OCI-LY3 (cell line): ENCODE measurements at regions not wholly inside any gene's neighbourhood (a gene's known extent, or its start where the extent isn't known, plus 50 kb on each side); places are given as distances from the start of the nearest gene placed in this dataset.

Source experiments
- EZH2phosphoT487 ChIP-seq: fragments of 200-600 bp; shearing (Covaris generic); IDR thresholded peaks from 2 replicates; pipeline ENCODE4 v1.6.1; 2018; ENCODE audit warnings: antibody characterized with exemption, mixed run types, low read depth
- TF ChIP-seq, protein P1 (sequence below): fragments of 200-600, 300-600 bp; sonication (generic); IDR thresholded peaks from 2 replicates; pipeline ENCODE4 v1.5.1; 2014; ENCODE audit warnings: antibody characterized with exemption, low read length, low read depth

- TF ChIP-seq, protein P1, sequence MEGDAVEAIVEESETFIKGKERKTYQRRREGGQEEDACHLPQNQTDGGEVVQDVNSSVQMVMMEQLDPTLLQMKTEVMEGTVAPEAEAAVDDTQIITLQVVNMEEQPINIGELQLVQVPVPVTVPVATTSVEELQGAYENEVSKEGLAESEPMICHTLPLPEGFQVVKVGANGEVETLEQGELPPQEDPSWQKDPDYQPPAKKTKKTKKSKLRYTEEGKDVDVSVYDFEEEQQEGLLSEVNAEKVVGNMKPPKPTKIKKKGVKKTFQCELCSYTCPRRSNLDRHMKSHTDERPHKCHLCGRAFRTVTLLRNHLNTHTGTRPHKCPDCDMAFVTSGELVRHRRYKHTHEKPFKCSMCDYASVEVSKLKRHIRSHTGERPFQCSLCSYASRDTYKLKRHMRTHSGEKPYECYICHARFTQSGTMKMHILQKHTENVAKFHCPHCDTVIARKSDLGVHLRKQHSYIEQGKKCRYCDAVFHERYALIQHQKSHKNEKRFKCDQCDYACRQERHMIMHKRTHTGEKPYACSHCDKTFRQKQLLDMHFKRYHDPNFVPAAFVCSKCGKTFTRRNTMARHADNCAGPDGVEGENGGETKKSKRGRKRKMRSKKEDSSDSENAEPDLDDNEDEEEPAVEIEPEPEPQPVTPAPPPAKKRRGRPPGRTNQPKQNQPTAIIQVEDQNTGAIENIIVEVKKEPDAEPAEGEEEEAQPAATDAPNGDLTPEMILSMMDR: no peak
- TF ChIP-seq EZH2phosphoT487: no peak
These were observed 60.6 kb upstream of the PLCL2 start for GRCh38 chr3:16824081-16824696.
